G401.6 (cell line): ENCODE measurements at regions not wholly inside any gene's neighbourhood (a gene's known extent, or its start where the extent isn't known, plus 50 kb on each side); places are given as distances from the start of the nearest gene placed in this dataset.
A peak's percentile ranks its signal among the peaks of the same experiment; 100 is the strongest.

ENCODE experiments used
- FAIRE-seq: peaks from 2 replicates; lab custom pipeline; 2012; peaks lifted over from hg19 to GRCh38; lab: Jason Lieb, UNC

- FAIRE-seq = no peak
Observed at GRCh38 chr7:85570898-85571297, 384.0 kb upstream of the SEMA3D start.

GRCh38 chr7:85567983-85568382 is 381.1 kb upstream of the SEMA3D start:
- no peak for FAIRE-seq

- FAIRE-seq = no peak
Observed at GRCh38 chr7:85566095-85566794, 379.4 kb upstream of the SEMA3D start.

- no peak for FAIRE-seq
Observed at GRCh38 chr7:85565276-85565675, 378.4 kb upstream of the SEMA3D start.

GRCh38 chr7:85564861-85565260 is 378.0 kb upstream of the SEMA3D start:
- no peak for FAIRE-seq

GRCh38 chr7:85561706-85562105 is 374.9 kb upstream of the SEMA3D start:
- no peak for FAIRE-seq

- FAIRE-seq = peak; percentile 93
Observed at GRCh38 chr7:85554236-85555178, 367.7 kb upstream of the SEMA3D start.

GRCh38 chr7:85535974-85536729 is 349.3 kb upstream of the SEMA3D start:
- no peak for FAIRE-seq

GRCh38 chr7:85529831-85530230 is 343.0 kb upstream of the SEMA3D start:
- no peak for FAIRE-seq

- no peak for FAIRE-seq
Observed at GRCh38 chr7:85529201-85529600, 342.3 kb upstream of the SEMA3D start.

GRCh38 chr7:85528581-85528980 is 341.7 kb upstream of the SEMA3D start:
- FAIRE-seq = no peak

- no peak for FAIRE-seq
Observed at GRCh38 chr7:85525676-85526075, 338.8 kb upstream of the SEMA3D start.

- no peak for FAIRE-seq
Observed at GRCh38 chr7:85522070-85522469, 335.2 kb upstream of the SEMA3D start.

- FAIRE-seq = no peak
Observed at GRCh38 chr7:85521108-85521694, 334.3 kb upstream of the SEMA3D start.

GRCh38 chr7:85520175-85520574 is 333.3 kb upstream of the SEMA3D start:
- FAIRE-seq = no peak

GRCh38 chr7:85516675-85517074 is 329.8 kb upstream of the SEMA3D start:
- no peak for FAIRE-seq

GRCh38 chr7:85512790-85513189 is 325.9 kb upstream of the SEMA3D start:
- FAIRE-seq = no peak

- no peak for FAIRE-seq
Observed at GRCh38 chr7:85510287-85510686, 323.4 kb upstream of the SEMA3D start.

- FAIRE-seq = no peak
Observed at GRCh38 chr7:85509476-85509875, 322.6 kb upstream of the SEMA3D start.

GRCh38 chr7:85508642-85509410 is 322.0 kb upstream of the SEMA3D start:
- FAIRE-seq = no peak

GRCh38 chr7:85498031-85498430 is 311.2 kb upstream of the SEMA3D start:
- FAIRE-seq = no peak

- no peak for FAIRE-seq
Observed at GRCh38 chr7:85489498-85489897, 302.6 kb upstream of the SEMA3D start.
